Stomach (tissue), 8 donors: ENCODE measurements at regions not wholly inside any gene's neighbourhood (a gene's known extent, or its start where the extent isn't known, plus 50 kb on each side); places are given as distances from the start of the nearest gene placed in this dataset.

ENCODE experiments used
- DNase-seq, 2 donors: peaks; one replicate each; pipeline versions ENCODE4 v3.0.0 to v3.0.0-alpha.2; 2013 to 2019
- H3K27ac ChIP-seq, 5 donors: fragments of 200-600 bp in 4 of 5; sonication (generic) in 4 of 5; one replicate each; pipeline ENCODE4 v1.5.1; 2013 to 2019; ENCODE audit warnings: mild to moderate bottlenecking in 1 of 5, moderate library complexity in 1 of 5
- H3K27me3 ChIP-seq, 3 donors: fragments of 200-600 bp; sonication (generic); one replicate each; pipeline ENCODE4 v1.5.1; 2017 to 2019; ENCODE audit warnings: mixed run types in 1 of 3
- H3K36me3 ChIP-seq, 4 donors: fragments of 200-600 bp; sonication (generic); 1 replicate in 3 of 4; 2 replicates in 1 of 4; pipeline ENCODE4 v1.5.1; 2016 to 2019
- H3K4me1 ChIP-seq, 4 donors: fragments of 200-600 bp; sonication (generic); one replicate each; pipeline ENCODE4 v1.5.1; 2016 to 2019
- H3K4me3 ChIP-seq, 4 donors: fragments of 200-600 bp; sonication (generic) in 3 of 4; one replicate each; pipeline ENCODE4 v1.5.1; 2016 to 2019; ENCODE audit warnings: mild to moderate bottlenecking in 1 of 4
- H3K9me3 ChIP-seq, 4 donors: fragments of 200-600 bp; sonication (generic); one replicate each; pipeline ENCODE4 v1.5.1; 2016 to 2019
- CTCF ChIP-seq, 7 experiments: fragments of 450-650 bp in 4 of 7; fragments of 200-600 bp in 3 of 7; sonication (generic) in 3 of 7; IDR thresholded peaks; one replicate each; pipeline ENCODE4 v1.5.1; 2016 to 2019; ENCODE audit warnings: antibody characterized with exemption in 7 of 7, control low read depth in 2 of 7, mild to moderate bottlenecking in 1 of 7
- EP300 ChIP-seq: sonication (generic); formaldehyde crosslinking; IDR thresholded peaks from one replicate; pipeline ENCODE4 v1.6.1; 2017; ENCODE audit warnings: antibody characterized with exemption
- POLR2A ChIP-seq, 4 donors: fragments of 450-650 bp; IDR thresholded peaks; one replicate each; pipeline ENCODE4 v1.6.1; 2016; ENCODE audit warnings: antibody characterized with exemption in 4 of 4, control low read depth in 2 of 4, mild to moderate bottlenecking in 1 of 4, moderate library complexity in 1 of 4
- POLR2AphosphoS5 ChIP-seq, 3 donors: sonication (generic); formaldehyde crosslinking; IDR thresholded peaks; one replicate each; pipeline ENCODE4 v1.6.1; 2016; ENCODE audit warnings: antibody characterized with exemption in 3 of 3
- WGBS, 5 donors: extraction: QIAGEN DNeasy Blood & Tissue Kit in 3 of 5; methylation state at CpG; one replicate each; pipeline versions ENCODE4 v1.1.5 to v1.1.7; 2013 to 2018; 5-methylcytosine and 5-hydroxymethylcytosine counted together
- intact Hi-C: fragments of 100-400 bp; cut with DNase I; formaldehyde crosslinking; loops from one replicate; pipeline ENCODE4 v1.15.1; 2023; ENCODE audit warnings: low total_unique reads
- donor health status: healthy with polysubstance abuse.
- donor health status: Bipolar disorder and iron deficiency.
- donor health status: healthy.

GRCh38 chr2:215731108-215731658, 282.2 kb downstream of the MREG start:
- no peak for DNase-seq
- 85 to 93% (median 91%) methylated on average over 5 of the region's 5 CpGs for WGBS, 5 donors
- Histone ChIP-seq H3K27me3 (no peaks in the 10 kb centered on the region), H3K9me3 (no peaks in the 10 kb centered on the region), H3K4me3 (no peak overlapping the region), H3K36me3 (no peaks in the 10 kb centered on the region), H3K27ac (no peak overlapping the region), H3K4me1 (peaks cover 0 to 12% (median 3%) of the 10 kb centered on the region in 4 donors)
- TF ChIP-seq POLR2A (IDR thresholded peaks at IDR 0.05) (no peak), CTCF (IDR thresholded peaks at IDR 0.05) (no peak), POLR2AphosphoS5 (IDR thresholded peaks at IDR 0.05) (no peak), EP300 (no peak)
- intact Hi-C loops = no loop called here

- Histone ChIP-seq H3K4me3 (no peak overlapping the region), H3K9me3 (no peaks in the 10 kb centered on the region), H3K27me3 (no peaks in the 10 kb centered on the region), H3K27ac (no peak overlapping the region), H3K4me1 (peaks cover 0 to 12% (median 3%) of the 10 kb centered on the region in 4 donors), H3K36me3 (no peaks in the 10 kb centered on the region)
- DNase-seq = no peak
- intact Hi-C loops = no loop called here
- 81 to 87% (median 86%) methylated on average over 5 of the region's 5 CpGs for WGBS, 5 donors
- TF ChIP-seq POLR2A (IDR thresholded peaks at IDR 0.05) (no peak), CTCF (IDR thresholded peaks at IDR 0.05) (no peak), POLR2AphosphoS5 (IDR thresholded peaks at IDR 0.05) (no peak), EP300 (no peak)
Measured at GRCh38 chr2:215729985-215730620, 283.2 kb downstream of the MREG start.

DNA sequence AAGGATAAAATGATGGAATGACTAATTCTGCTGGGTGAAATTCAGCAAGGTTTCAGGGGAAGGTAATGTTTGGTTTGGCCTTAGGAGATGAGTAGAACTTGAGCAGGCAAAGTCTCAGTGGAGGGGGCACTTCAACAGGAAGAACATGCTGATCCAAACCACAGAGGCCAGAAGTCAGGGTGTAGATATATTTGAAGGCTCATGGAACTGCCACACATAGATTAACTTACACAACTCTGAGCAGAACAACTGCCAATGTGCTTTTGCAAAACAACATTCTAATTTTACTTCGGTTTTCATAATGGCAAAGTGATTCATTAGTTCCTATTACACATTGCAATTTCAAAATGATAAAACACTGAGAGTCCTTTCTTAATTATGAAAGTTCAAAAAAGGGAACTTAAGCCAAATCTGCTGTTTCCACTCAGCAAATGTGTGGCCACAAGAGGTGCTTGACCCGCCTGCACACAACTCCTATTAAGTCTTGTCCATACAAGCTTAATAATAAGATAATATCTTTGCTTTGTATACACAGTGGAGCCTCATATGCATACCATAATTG, 284.8 kb downstream of the MREG start:
- intact Hi-C loops = no loop called here
- TF ChIP-seq EP300 (no peak), POLR2AphosphoS5 (IDR thresholded peaks at IDR 0.05) (no peak), POLR2A (IDR thresholded peaks at IDR 0.05) (no peak), CTCF (IDR thresholded peaks at IDR 0.05) (no peak)
- Histone ChIP-seq H3K27ac (no peak overlapping the region), H3K9me3 (no peaks in the 10 kb centered on the region), H3K4me1 (peaks cover 0 to 12% (median 3%) of the 10 kb centered on the region in 4 donors), H3K27me3 (no peaks in the 10 kb centered on the region), H3K36me3 (no peaks in the 10 kb centered on the region), H3K4me3 (no peak overlapping the region)
- no peak for DNase-seq
- WGBS, 5 donors = 33 to 57% (median 47%) methylated on average over 2 of the region's 2 CpGs

- DNase-seq = no peak
- no peaks in the 10 kb centered on the region for H3K9me3 ChIP-seq
- intact Hi-C loops = no loop called here
- no peak overlapping the region for H3K4me3 ChIP-seq
- H3K36me3 ChIP-seq = no peaks in the 10 kb centered on the region
- no peak overlapping the region for H3K27ac ChIP-seq
- no peak for TF ChIP-seq POLR2AphosphoS5 (IDR thresholded peaks at IDR 0.05)
- TF ChIP-seq EP300 = no peak
- no peak for TF ChIP-seq POLR2A (IDR thresholded peaks at IDR 0.05)
- TF ChIP-seq CTCF (IDR thresholded peaks at IDR 0.05) = no peak
- H3K4me1 ChIP-seq = peaks cover 0 to 12% (median 3%) of the 10 kb centered on the region in 4 donors
- H3K27me3 ChIP-seq = no peaks in the 10 kb centered on the region
- WGBS, 5 donors = 79 to 96% (median 84%) methylated on average over 1 of the region's 1 CpG
Measured at GRCh38 chr2:215727507-215728503, 285.5 kb downstream of the MREG start.
